Liver (tissue), 8 donors: ENCODE measurements at regions not wholly inside any gene's neighbourhood (a gene's known extent, or its start where the extent isn't known, plus 50 kb on each side); places are given as distances from the start of the nearest gene placed in this dataset.

Experiments used
- DNase-seq: peaks from one replicate; pipeline ENCODE4 v3.0.0-alpha.2; 2017; ENCODE audit warnings: low spot score
- H3K27ac ChIP-seq, 2 donors: one replicate each; pipeline ENCODE4 v1.7.0; 2013; ENCODE audit warnings: inconsistent platforms in 2 of 2, low read length in 2 of 2, control low read depth in 1 of 2, low read depth in 1 of 2, mild to moderate bottlenecking in 1 of 2
- H3K27me3 ChIP-seq, 4 donors: one replicate each; pipeline versions ENCODE4 v1.6.1 to v1.7.0; 2013; ENCODE audit warnings: low read length in 3 of 4, inconsistent platforms in 1 of 4, mild to moderate bottlenecking in 1 of 4, moderate library complexity in 1 of 4; ENCODE audit not compliant: control insufficient read depth in 4 of 4, insufficient read depth in 4 of 4
- H3K36me3 ChIP-seq, 4 donors: one replicate each; pipeline versions ENCODE4 v1.6.1 to v1.7.0; 2013; ENCODE audit warnings: low read length in 3 of 4, mild to moderate bottlenecking in 3 of 4, low read depth in 1 of 4, moderate library complexity in 1 of 4; ENCODE audit not compliant: control insufficient read depth in 4 of 4, insufficient read depth in 3 of 4
- H3K4me1 ChIP-seq, 4 donors: one replicate each; pipeline versions ENCODE4 v1.6.1 to v1.7.0; 2013; ENCODE audit warnings: low read length in 3 of 4, mild to moderate bottlenecking in 3 of 4, moderate library complexity in 1 of 4; ENCODE audit not compliant: control insufficient read depth in 4 of 4, insufficient read depth in 4 of 4
- H3K4me3 ChIP-seq, 3 donors: one replicate each; pipeline versions ENCODE4 v1.6.1 to v1.7.0; 2013; ENCODE audit warnings: low read length in 3 of 3, control low read depth in 1 of 3, low read depth in 1 of 3, mild to moderate bottlenecking in 1 of 3
- H3K9ac ChIP-seq, 2 donors: one replicate each; pipeline ENCODE4 v1.7.0; 2013; ENCODE audit warnings: low read length in 2 of 2, mild to moderate bottlenecking in 2 of 2, moderate library complexity in 2 of 2, control low read depth in 1 of 2, low read depth in 1 of 2
- H3K9me3 ChIP-seq, 4 donors: one replicate each; pipeline versions ENCODE4 v1.6.1 to v1.7.0; 2013; ENCODE audit warnings: low read length in 3 of 4; ENCODE audit not compliant: control insufficient read depth in 4 of 4
- ATF3 ChIP-seq: IDR thresholded peaks from 2 replicates; pipeline ENCODE4 v1.6.1; 2016; ENCODE audit warnings: antibody characterized with exemption
- CTCF ChIP-seq: fragments of 150-350 bp; IDR thresholded peaks from 2 replicates; pipeline ENCODE4 v1.5.1; 2017; ENCODE audit warnings: improper control_type of control experiment, low read depth, low read length; ENCODE audit not compliant: missing input control
- EGR1 ChIP-seq, 2 donors: IDR thresholded peaks; 2 replicates each; pipeline ENCODE4 v1.6.1; 2016 to 2018; ENCODE audit warnings: antibody characterized with exemption in 2 of 2, low read depth in 2 of 2
- FOXA1 ChIP-seq: IDR thresholded peaks from 2 replicates; pipeline ENCODE4 v1.6.1; 2016; ENCODE audit warnings: antibody characterized with exemption
- FOXA2 ChIP-seq: IDR thresholded peaks from 2 replicates; pipeline ENCODE4 v1.6.1; 2016; ENCODE audit warnings: antibody characterized with exemption
- GABPA ChIP-seq, 2 donors: IDR thresholded peaks in 1 of 2; conservative IDR thresholded peaks in 1 of 2; 2 replicates each; pipeline ENCODE4 v1.6.1; 2016; ENCODE audit warnings: antibody characterized with exemption in 2 of 2, mild to moderate bottlenecking in 1 of 2, moderate library complexity in 1 of 2
- HNF4A ChIP-seq, 2 donors: conservative IDR thresholded peaks; 2 replicates each; pipeline ENCODE4 v1.6.1; 2016; ENCODE audit warnings: antibody characterized with exemption in 2 of 2, mild to moderate bottlenecking in 2 of 2
- HNF4G ChIP-seq: IDR thresholded peaks from 2 replicates; pipeline ENCODE4 v1.6.1; 2016; ENCODE audit warnings: antibody characterized with exemption
- JUND ChIP-seq, 2 donors: IDR thresholded peaks; 2 replicates each; pipeline ENCODE4 v1.6.1; 2016; ENCODE audit warnings: antibody characterized with exemption in 2 of 2
- MAX ChIP-seq: IDR thresholded peaks from 2 replicates; pipeline ENCODE4 v1.6.1; 2016; ENCODE audit warnings: antibody characterized with exemption
- NR2F2 ChIP-seq: IDR thresholded peaks from 2 replicates; pipeline ENCODE4 v1.6.1; 2016; ENCODE audit warnings: antibody characterized with exemption
- RAD21 ChIP-seq, 2 donors: IDR thresholded peaks; 2 replicates each; pipeline ENCODE4 v1.6.1; 2016; ENCODE audit warnings: antibody characterized with exemption in 2 of 2, mild to moderate bottlenecking in 2 of 2
- REST ChIP-seq: IDR thresholded peaks from 2 replicates; pipeline ENCODE4 v1.6.1; 2016; ENCODE audit warnings: antibody characterized with exemption, mild to moderate bottlenecking
- RXRA ChIP-seq, 2 donors: IDR thresholded peaks; 2 replicates each; pipeline ENCODE4 v1.6.1; 2017 to 2018; ENCODE audit warnings: antibody characterized with exemption in 2 of 2, mild to moderate bottlenecking in 1 of 2
- SP1 ChIP-seq: IDR thresholded peaks from 2 replicates; pipeline ENCODE4 v1.6.1; 2018; ENCODE audit warnings: antibody characterized with exemption, mild to moderate bottlenecking
- TAF1 ChIP-seq: conservative IDR thresholded peaks from 2 replicates; pipeline ENCODE4 v1.6.1; 2016; ENCODE audit warnings: antibody characterized with exemption, mild to moderate bottlenecking
- YY1 ChIP-seq: IDR thresholded peaks from 2 replicates; pipeline ENCODE4 v1.6.1; 2016; ENCODE audit warnings: antibody characterized with exemption, mild to moderate bottlenecking
- ZBTB33 ChIP-seq: IDR thresholded peaks from 2 replicates; pipeline ENCODE4 v1.6.1; 2016; ENCODE audit warnings: antibody characterized with exemption
- WGBS: extraction: QIAGEN DNeasy Blood & Tissue Kit; methylation state at CpG from one replicate; pipeline ENCODE4 v1.1.7; 2013; 5-methylcytosine and 5-hydroxymethylcytosine counted together
- donor health status: healthy.
- donor health status: healthy.
- donor health status: healthy.
- donor health status: healthy.
- donor health status: healthy.

- no peaks in the 10 kb centered on the region for H3K36me3 ChIP-seq
- no peaks in the 10 kb centered on the region for H3K4me1 ChIP-seq
- no peak for DNase-seq
- no peaks in the 10 kb centered on the region for H3K9me3 ChIP-seq
- H3K9ac ChIP-seq: no peak overlapping the region
- no peak overlapping the region for H3K27ac ChIP-seq
- 52% methylated on average over 1 of the region's 1 CpG for WGBS
- H3K27me3 ChIP-seq: peaks cover 0 to 6% (median 0%) of the 10 kb centered on the region in 4 donors
- H3K4me3 ChIP-seq: no peak overlapping the region
- TF ChIP-seq RXRA (IDR thresholded peaks at IDR 0.05) (no peak), MAX (no peak), YY1 (no peak), NR2F2 (no peak), ATF3 (no peak), ZBTB33 (no peak), SP1 (no peak), GABPA (IDR thresholded peaks at IDR 0.05 in 1 of 2, conservative IDR thresholded peaks at IDR 0.05 in 1 of 2) (no peak), EGR1 (IDR thresholded peaks at IDR 0.05; ENCODE audit: low read depth in 2 of 2) (no peak)
Observed at GRCh38 chr7:142539901-142540300, 209.4 kb upstream of the PRSS1 start.

- 93% methylated on average over 1 of the region's 1 CpG for WGBS
- TF ChIP-seq YY1: no peak
- TF ChIP-seq NR2F2: no peak
- no peak for TF ChIP-seq HNF4G
- no peak for TF ChIP-seq SP1
- no peak for TF ChIP-seq FOXA2
- no peak for TF ChIP-seq GABPA (IDR thresholded peaks at IDR 0.05 in 1 of 2, conservative IDR thresholded peaks at IDR 0.05 in 1 of 2)
- TF ChIP-seq REST: no peak
- TF ChIP-seq JUND (IDR thresholded peaks at IDR 0.05): no peak
- no peak for TF ChIP-seq ATF3
- no peak for TF ChIP-seq ZBTB33
- no peak for TF ChIP-seq MAX
- TF ChIP-seq RAD21 (IDR thresholded peaks at IDR 0.05): no peak
- no peak for TF ChIP-seq TAF1
- TF ChIP-seq HNF4A (conservative IDR thresholded peaks at IDR 0.05): no peak
- no peak for TF ChIP-seq RXRA (IDR thresholded peaks at IDR 0.05)
- TF ChIP-seq FOXA1: no peak
- no peak for TF ChIP-seq CTCF
- no peak for TF ChIP-seq EGR1 (IDR thresholded peaks at IDR 0.05; ENCODE audit: low read depth in 2 of 2)
Observed at GRCh38 chr7:142537760-142538159, 211.5 kb upstream of the PRSS1 start.

More at GRCh38 chr7:142537760-142538159, 211.5 kb upstream of the PRSS1 start:
- Histone ChIP-seq H3K27ac (no peak overlapping the region), H3K36me3 (no peaks in the 10 kb centered on the region), H3K4me1 (no peaks in the 10 kb centered on the region), H3K9me3 (no peaks in the 10 kb centered on the region), H3K4me3 (no peak overlapping the region), H3K27me3 (peaks cover 0 to 5% (median 0%) of the 10 kb centered on the region in 4 donors), H3K9ac (no peak overlapping the region)
- DNase-seq: no peak
